ENCODE measurements at regions not wholly inside any gene's neighbourhood (a gene's known extent, or its start where the extent isn't known, plus 50 kb on each side); places are given as distances from the start of the nearest gene placed in this dataset.

GRCh38 chr2:19021721-19022120 lies 336.7 kb downstream of the OSR1 start:
- TF ChIP-seq ZNF184 (tag by site-specific recombination; IDR thresholded peaks at IDR 0.05) (no peak), CTCF (tag by site-specific recombination; IDR thresholded peaks at IDR 0.05) (no peak)

All from HEK293 (cell line).